PC-9 (cell line): ENCODE measurements at regions not wholly inside any gene's neighbourhood (a gene's known extent, or its start where the extent isn't known, plus 50 kb on each side); places are given as distances from the start of the nearest gene placed in this dataset.

Experiments used
- BruUV-seq: library from RNA; stranded (reverse); fragments of 400-500 nt; replicated peaks from 2 replicates; lab custom pipeline; 2021; lab: Mats Ljungman, UMichigan
- CTCF ChIA-PET: fragments of 300-600 bp; sonication (Branson Sonifier 250); formaldehyde crosslinking; loops from one replicate; lab custom pipeline; 2022; ENCODE audit warnings: antibody characterized with exemption; lab: Charles Lee
- POLR2A ChIA-PET: fragments of 300-600 bp; sonication (Branson Sonifier 250); formaldehyde crosslinking; loops from one replicate; lab custom pipeline; 2022; ENCODE audit warnings: antibody characterized with exemption; ENCODE audit not compliant: unreplicated experiment; lab: Charles Lee
- DNase-seq, 2 experiments: peaks; one replicate each; pipeline versions ENCODE4 v3.0.0 to v3.0.0-alpha.2; 2015 to 2022; ENCODE audit warnings: mixed read lengths in 1 of 2
- H2AFZ ChIP-seq: fragments of 200-600 bp; sonication (generic); 2 replicates; pipeline ENCODE4 v1.8.1; 2017; ENCODE audit warnings: antibody characterized with exemption
- H3F3A ChIP-seq: fragments of 200-600 bp; sonication (generic); 2 replicates; pipeline ENCODE4 v1.8.1; 2017; ENCODE audit warnings: antibody characterized with exemption, mild to moderate bottlenecking, low read depth; ENCODE audit not compliant: insufficient read depth
- H3K27ac ChIP-seq: fragments of 200-600 bp; sonication (generic); 2 replicates; pipeline ENCODE4 v1.6.1; 2016; ENCODE audit warnings: mixed run types
- H3K27me3 ChIP-seq: fragments of 200-600 bp; sonication (generic); 2 replicates; pipeline ENCODE4 v1.6.1; 2016; ENCODE audit warnings: low read depth, mixed run types; ENCODE audit not compliant: insufficient read depth
- H3K36me3 ChIP-seq: fragments of 200-600 bp; sonication (generic); 2 replicates; pipeline ENCODE4 v1.6.1; 2016; ENCODE audit warnings: low read depth, mixed run types
- H3K4me1 ChIP-seq: fragments of 200-600 bp; sonication (generic); replicated peaks from 2 replicates; pipeline ENCODE4 v1.6.1; 2016; ENCODE audit warnings: mixed run types; ENCODE audit not compliant: insufficient read depth
- H3K4me2 ChIP-seq: fragments of 200-600 bp; sonication (generic); 2 replicates; pipeline ENCODE4 v1.6.1; 2017; ENCODE audit warnings: mixed run types
- H3K4me3 ChIP-seq: fragments of 200-600 bp; sonication (generic); 2 replicates; pipeline ENCODE4 v1.6.1; 2016; ENCODE audit warnings: mixed run types
- H3K79me2 ChIP-seq: fragments of 200-600 bp; sonication (generic); 2 replicates; pipeline ENCODE4 v1.6.1; 2017; ENCODE audit warnings: low read depth, mixed run types
- H3K9me2 ChIP-seq: fragments of 200-600 bp; sonication (generic); 2 replicates; pipeline ENCODE4 v1.8.1; 2017; ENCODE audit warnings: mild to moderate bottlenecking; ENCODE audit not compliant: insufficient read depth
- H3K9me3 ChIP-seq: fragments of 200-600 bp; sonication (generic); 2 replicates; pipeline ENCODE4 v1.8.1; 2016; ENCODE audit warnings: low read depth; ENCODE audit not compliant: insufficient read depth
- H4K20me1 ChIP-seq: fragments of 200-600 bp; sonication (generic); 2 replicates; pipeline ENCODE4 v1.8.1; 2017; ENCODE audit not compliant: insufficient read depth
- CTCF ChIP-seq: fragments of 200-600 bp; sonication (generic); conservative IDR thresholded peaks from 2 replicates; pipeline ENCODE4 v1.6.1; 2017; ENCODE audit warnings: mixed run types, antibody characterized with exemption, mild to moderate bottlenecking, moderate library complexity
- EZH2 ChIP-seq: fragments of 200-600 bp; sonication (generic); IDR thresholded peaks from 2 replicates; pipeline ENCODE4 v1.8.0; 2017; ENCODE audit warnings: antibody characterized with exemption, low read depth
- intact Hi-C: fragments of 100-400 bp; cut with micrococcal nuclease; formaldehyde crosslinking; loops from one replicate; pipeline ENCODE4 v1.10.0; 2022; ENCODE audit not compliant: unreplicated experiment

- POLR2A ChIA-PET = no interaction called here
- CTCF ChIA-PET = no interaction called here
- H3K9me3 ChIP-seq = no peaks in the 10 kb centered on the region
- intact Hi-C loops = no loop called here
- H4K20me1 ChIP-seq = no peaks in the 10 kb centered on the region
- no peaks in the 10 kb centered on the region for H3K4me1 ChIP-seq
- no peak overlapping the region for H3K4me2 ChIP-seq
- H3F3A ChIP-seq = no peaks in the 10 kb centered on the region
- TF ChIP-seq CTCF (no peak), EZH2 (no peak)
- no peak overlapping the region for H3K4me3 ChIP-seq
- H3K9me2 ChIP-seq = no peaks in the 10 kb centered on the region
- H3K27ac ChIP-seq = no peak overlapping the region
- H2AFZ ChIP-seq = no peak overlapping the region
- no peak for DNase-seq
- BruUV-seq = no TSS peak
- H3K36me3 ChIP-seq = no peaks in the 10 kb centered on the region
- H3K27me3 ChIP-seq = no peaks in the 10 kb centered on the region
- H3K79me2 ChIP-seq = no peaks in the 10 kb centered on the region
Observed at GRCh38 chr12:23356927-23357708, 592.4 kb downstream of the SOX5 start.

DNA sequence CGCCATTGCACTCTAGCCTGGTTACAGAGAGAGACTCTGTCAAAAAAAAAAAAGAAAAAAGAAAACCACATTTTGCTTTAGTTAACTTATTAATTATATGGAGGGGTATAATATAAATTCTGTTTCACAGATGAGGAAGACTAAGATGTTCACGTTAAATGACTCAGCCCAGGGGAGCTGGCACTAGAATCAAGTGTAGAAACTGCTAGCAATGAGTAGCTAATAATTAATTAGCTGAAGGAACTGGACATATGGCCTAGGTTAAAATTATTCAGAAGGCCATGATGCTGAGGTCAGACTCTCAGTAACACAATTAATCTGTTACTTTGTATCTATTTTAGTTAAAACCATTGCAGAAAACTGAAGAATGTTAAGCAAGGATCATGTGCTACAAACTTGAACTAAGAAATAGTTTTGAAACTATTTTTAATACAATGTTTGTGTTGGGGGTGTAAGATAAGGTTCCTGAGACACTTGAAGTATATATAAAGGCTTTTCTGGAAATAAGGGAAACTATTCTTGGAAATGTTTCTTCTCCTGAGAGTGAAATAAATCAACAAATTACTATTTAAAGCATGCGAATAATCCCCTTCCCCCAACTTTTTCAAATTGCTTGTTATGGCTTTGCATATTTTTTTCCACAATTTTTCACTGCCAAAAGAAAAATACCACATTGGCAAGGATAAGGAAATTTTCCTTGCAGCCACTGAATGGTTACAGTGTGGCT, 589.3 kb downstream of the SOX5 start:
- TF ChIP-seq CTCF = no peak
- TF ChIP-seq EZH2 = no peak
- Histone ChIP-seq H3F3A (no peaks in the 10 kb centered on the region), H3K79me2 (no peaks in the 10 kb centered on the region), H2AFZ (no peak overlapping the region), H3K36me3 (no peaks in the 10 kb centered on the region), H3K4me3 (no peak overlapping the region), H4K20me1 (no peaks in the 10 kb centered on the region), H3K4me1 (no peaks in the 10 kb centered on the region), H3K27ac (no peak overlapping the region), H3K27me3 (no peaks in the 10 kb centered on the region), H3K9me2 (no peaks in the 10 kb centered on the region), H3K4me2 (no peak overlapping the region), H3K9me3 (no peaks in the 10 kb centered on the region)
- BruUV-seq = no TSS peak
- no peak for DNase-seq
- CTCF ChIA-PET = no interaction called here
- intact Hi-C loops = no loop called here
- POLR2A ChIA-PET = interaction anchor here (0.7 kb wide), 1 partner anchor 1007 kb away, joined by 5 read pairs; no protein-coding TSS in a partner anchor

GRCh38 chr12:23361971-23362370, 587.5 kb downstream of the SOX5 start:
- Histone ChIP-seq H3K36me3 (no peaks in the 10 kb centered on the region), H3K27ac (no peak overlapping the region), H3K9me2 (no peaks in the 10 kb centered on the region), H3F3A (no peaks in the 10 kb centered on the region), H3K4me3 (no peak overlapping the region), H4K20me1 (no peaks in the 10 kb centered on the region), H2AFZ (no peak overlapping the region), H3K9me3 (no peaks in the 10 kb centered on the region), H3K27me3 (no peaks in the 10 kb centered on the region), H3K79me2 (no peaks in the 10 kb centered on the region), H3K4me1 (no peaks in the 10 kb centered on the region), H3K4me2 (no peak overlapping the region)
- intact Hi-C loops = no loop called here
- TF ChIP-seq CTCF (no peak), EZH2 (no peak)
- BruUV-seq = no TSS peak
- POLR2A ChIA-PET = no interaction called here
- CTCF ChIA-PET = no interaction called here
- DNase-seq = no peak
